Cardiac fibroblast (primary cell): ENCODE measurements at regions not wholly inside any gene's neighbourhood (a gene's known extent, or its start where the extent isn't known, plus 50 kb on each side); places are given as distances from the start of the nearest gene placed in this dataset.

ENCODE experiments used
- DNase-seq, 2 donors: peaks; one replicate each; pipeline versions ENCODE4 v3.0.0 to v3.0.0-alpha.2; 2010; ENCODE audit warnings: low read depth in 2 of 2
- H3K4me3 ChIP-seq, 2 donors: replicated peaks in 1 of 2; 1 replicate in 1 of 2; 2 replicates in 1 of 2; pipeline ENCODE4 v1.5.1; 2011; ENCODE audit warnings: low read depth in 2 of 2, low read length in 2 of 2, mild to moderate bottlenecking in 2 of 2, moderate library complexity in 1 of 2
- CTCF ChIP-seq: IDR thresholded peaks from one replicate; pipeline ENCODE4 v1.5.1; 2011; ENCODE audit warnings: low read depth, mild to moderate bottlenecking, low read length, inconsistent platforms

GRCh38 chr19:30853036-30853435, 480.9 kb downstream of the ZNF536 start:
- DNase-seq: no peak
- TF ChIP-seq CTCF: no peak
- H3K4me3 ChIP-seq: no peak overlapping the region

GRCh38 chr19:30852168-30852567, 480.0 kb downstream of the ZNF536 start:
- no peak for DNase-seq
- no peak overlapping the region for H3K4me3 ChIP-seq
- no peak for TF ChIP-seq CTCF

- no peak overlapping the region for H3K4me3 ChIP-seq
- no peak for TF ChIP-seq CTCF
- DNase-seq: no peak
These were observed 479.5 kb downstream of the ZNF536 start for GRCh38 chr19:30851646-30852045.

- TF ChIP-seq CTCF: no peak
- DNase-seq: no peak
These were observed 476.6 kb downstream of the ZNF536 start for GRCh38 chr19:30848636-30849425.

GRCh38 chr19:30846102-30846501, 473.9 kb downstream of the ZNF536 start:
- TF ChIP-seq CTCF: no peak
- no peak overlapping the region for H3K4me3 ChIP-seq
- DNase-seq: no peak

More at GRCh38 chr19:30848636-30849425, 476.6 kb downstream of the ZNF536 start:
- H3K4me3 ChIP-seq: no peak overlapping the region

GRCh38 chr19:30842926-30843325, 470.7 kb downstream of the ZNF536 start:
- no peak for TF ChIP-seq CTCF
- no peak for DNase-seq
- no peak overlapping the region for H3K4me3 ChIP-seq

GRCh38 chr19:30841934-30842333, 469.8 kb downstream of the ZNF536 start:
- DNase-seq: no peak
- TF ChIP-seq CTCF: no peak

More at GRCh38 chr19:30841934-30842333, 469.8 kb downstream of the ZNF536 start:
- H3K4me3 ChIP-seq: no peak overlapping the region
